ENCODE measurements at regions not wholly inside any gene's neighbourhood (a gene's known extent, or its start where the extent isn't known, plus 50 kb on each side); places are given as distances from the start of the nearest gene placed in this dataset.
"Not testable (repeated sequence)": the region's sequence is repeated elsewhere in the genome, so short reads cannot be mapped to it uniquely, and the experiment has no call there.

GRCh38 chr10:33956322-33956721, 621.9 kb upstream of the NRP1 start:
- WGBS: 93% methylated on average over 4 of the region's 4 CpGs
- not testable (repeated sequence) for H3K4me1 ChIP-seq (ENCODE audit: insufficient read depth, low read length); H3K9me3 ChIP-seq (ENCODE audit: insufficient read depth, low read depth, low read length); H3K27me3 ChIP-seq (ENCODE audit: insufficient read depth, low read length); H3K9ac ChIP-seq (ENCODE audit: low read depth, low read length); H3K4me3 ChIP-seq (ENCODE audit: low read length); H3K27ac ChIP-seq (ENCODE audit: low read depth, low read length); H3K36me3 ChIP-seq (ENCODE audit: insufficient read depth, low read length)

- Histone ChIP-seq H3K36me3 (ENCODE audit: insufficient read depth, low read length) (no peaks in the 10 kb centered on the region), H3K27me3 (ENCODE audit: insufficient read depth, low read length) (no peaks in the 10 kb centered on the region), H3K9me3 (ENCODE audit: insufficient read depth, low read depth, low read length) (no peaks in the 10 kb centered on the region), H3K9ac (ENCODE audit: low read depth, low read length) (no peak overlapping the region), H3K4me1 (ENCODE audit: insufficient read depth, low read length) (no peaks in the 10 kb centered on the region), H3K27ac (ENCODE audit: low read depth, low read length) (no peak overlapping the region), H3K4me3 (ENCODE audit: low read length) (no peak overlapping the region)
- WGBS: 100% methylated on average over 1 of the region's 1 CpG
Observed at GRCh38 chr10:33955676-33956075, 621.2 kb upstream of the NRP1 start.

GRCh38 chr10:33952692-33953360, 618.4 kb upstream of the NRP1 start:
- H3K27me3 ChIP-seq (ENCODE audit: insufficient read depth, low read length): no peaks in the 10 kb centered on the region
- H3K9ac ChIP-seq (ENCODE audit: low read depth, low read length): no peak overlapping the region
- 97% methylated on average over 7 of the region's 8 CpGs for WGBS
- H3K4me3 ChIP-seq (ENCODE audit: low read length): no peak overlapping the region
- no peaks in the 10 kb centered on the region for H3K9me3 ChIP-seq (ENCODE audit: insufficient read depth, low read depth, low read length)
- H3K27ac ChIP-seq (ENCODE audit: low read depth, low read length): no peak overlapping the region
- H3K4me1 ChIP-seq (ENCODE audit: insufficient read depth, low read length): no peaks in the 10 kb centered on the region
- no peaks in the 10 kb centered on the region for H3K36me3 ChIP-seq (ENCODE audit: insufficient read depth, low read length)

- no peak overlapping the region for H3K4me3 ChIP-seq (ENCODE audit: low read length)
- H3K9ac ChIP-seq (ENCODE audit: low read depth, low read length): no peak overlapping the region
- 0 out of 2 replicates have a peak, but pooled peaks cover 6% of the 10 kb centered on the region for H3K9me3 ChIP-seq (ENCODE audit: insufficient read depth, low read depth, low read length)
- no peaks in the 10 kb centered on the region for H3K4me1 ChIP-seq (ENCODE audit: insufficient read depth, low read length)
- H3K27me3 ChIP-seq (ENCODE audit: insufficient read depth, low read length): no peaks in the 10 kb centered on the region
- WGBS: 87% methylated on average over 1 of the region's 1 CpG
- no peak overlapping the region for H3K27ac ChIP-seq (ENCODE audit: low read depth, low read length)
- no peaks in the 10 kb centered on the region for H3K36me3 ChIP-seq (ENCODE audit: insufficient read depth, low read length)
Observed at GRCh38 chr10:33950206-33950605, 615.7 kb upstream of the NRP1 start.

- Histone ChIP-seq H3K9ac (ENCODE audit: low read depth, low read length) (no peak overlapping the region), H3K4me1 (ENCODE audit: insufficient read depth, low read length) (no peaks in the 10 kb centered on the region), H3K36me3 (ENCODE audit: insufficient read depth, low read length) (no peaks in the 10 kb centered on the region), H3K27me3 (ENCODE audit: insufficient read depth, low read length) (no peaks in the 10 kb centered on the region), H3K9me3 (ENCODE audit: insufficient read depth, low read depth, low read length) (0 out of 2 replicates have a peak, but pooled peaks cover 10% of the 10 kb centered on the region), H3K27ac (ENCODE audit: low read depth, low read length) (no peak overlapping the region), H3K4me3 (ENCODE audit: low read length) (no peak overlapping the region)
- 90% methylated on average over 5 of the region's 5 CpGs for WGBS
Observed at GRCh38 chr10:33947544-33947943, 613.1 kb upstream of the NRP1 start.

- 100% methylated on average over 1 of the region's 1 CpG for WGBS
- Histone ChIP-seq H3K27ac (ENCODE audit: low read depth, low read length) (no peak overlapping the region), H3K4me1 (ENCODE audit: insufficient read depth, low read length) (no peaks in the 10 kb centered on the region), H3K9ac (ENCODE audit: low read depth, low read length) (no peak overlapping the region), H3K27me3 (ENCODE audit: insufficient read depth, low read length) (no peaks in the 10 kb centered on the region), H3K36me3 (ENCODE audit: insufficient read depth, low read length) (no peaks in the 10 kb centered on the region), H3K4me3 (ENCODE audit: low read length) (no peak overlapping the region), H3K9me3 (ENCODE audit: insufficient read depth, low read depth, low read length) (0 out of 2 replicates have a peak, but pooled peaks cover 10% of the 10 kb centered on the region)
Observed at GRCh38 chr10:33945051-33945450, 610.6 kb upstream of the NRP1 start.

- H3K27me3 ChIP-seq (ENCODE audit: insufficient read depth, low read length): no peaks in the 10 kb centered on the region
- peaks cover 7% of the 10 kb centered on the region for H3K4me1 ChIP-seq (ENCODE audit: insufficient read depth, low read length)
- no peak overlapping the region for H3K9ac ChIP-seq (ENCODE audit: low read depth, low read length)
- no peak overlapping the region for H3K27ac ChIP-seq (ENCODE audit: low read depth, low read length)
- H3K36me3 ChIP-seq (ENCODE audit: insufficient read depth, low read length): no peaks in the 10 kb centered on the region
- 89% methylated on average over 6 of the region's 6 CpGs for WGBS
- H3K4me3 ChIP-seq (ENCODE audit: low read length): no peak overlapping the region
- H3K9me3 ChIP-seq (ENCODE audit: insufficient read depth, low read depth, low read length): 0 out of 2 replicates have a peak, but pooled peaks cover 10% of the 10 kb centered on the region
Observed at GRCh38 chr10:33942508-33942907, 608.0 kb upstream of the NRP1 start.

GRCh38 chr10:33939892-33940291, 605.4 kb upstream of the NRP1 start:
- no peak overlapping the region for H3K9ac ChIP-seq (ENCODE audit: low read depth, low read length)
- H3K36me3 ChIP-seq (ENCODE audit: insufficient read depth, low read length): no peaks in the 10 kb centered on the region
- no peak overlapping the region for H3K27ac ChIP-seq (ENCODE audit: low read depth, low read length)
- 83% methylated on average over 3 of the region's 3 CpGs for WGBS
- 0 out of 2 replicates have a peak, but pooled peaks cover 2% of the 10 kb centered on the region for H3K9me3 ChIP-seq (ENCODE audit: insufficient read depth, low read depth, low read length)
- H3K4me1 ChIP-seq (ENCODE audit: insufficient read depth, low read length): peaks cover 14% of the 10 kb centered on the region
- H3K4me3 ChIP-seq (ENCODE audit: low read length): no peak overlapping the region
- H3K27me3 ChIP-seq (ENCODE audit: insufficient read depth, low read length): no peaks in the 10 kb centered on the region

GRCh38 chr10:33939410-33939809, 604.9 kb upstream of the NRP1 start:
- no peaks in the 10 kb centered on the region for H3K27me3 ChIP-seq (ENCODE audit: insufficient read depth, low read length)
- H3K4me3 ChIP-seq (ENCODE audit: low read length): no peak overlapping the region
- no peaks in the 10 kb centered on the region for H3K9me3 ChIP-seq (ENCODE audit: insufficient read depth, low read depth, low read length)
- 95% methylated on average over 4 of the region's 4 CpGs for WGBS
- no peaks in the 10 kb centered on the region for H3K36me3 ChIP-seq (ENCODE audit: insufficient read depth, low read length)
- H3K27ac ChIP-seq (ENCODE audit: low read depth, low read length): no peak overlapping the region
- H3K9ac ChIP-seq (ENCODE audit: low read depth, low read length): no peak overlapping the region
- H3K4me1 ChIP-seq (ENCODE audit: insufficient read depth, low read length): peaks cover 14% of the 10 kb centered on the region

- H3K9me3 ChIP-seq (ENCODE audit: insufficient read depth, low read depth, low read length): no peaks in the 10 kb centered on the region
- no peak overlapping the region for H3K27ac ChIP-seq (ENCODE audit: low read depth, low read length)
- no peak overlapping the region for H3K9ac ChIP-seq (ENCODE audit: low read depth, low read length)
- no peaks in the 10 kb centered on the region for H3K27me3 ChIP-seq (ENCODE audit: insufficient read depth, low read length)
- peaks cover 14% of the 10 kb centered on the region for H3K4me1 ChIP-seq (ENCODE audit: insufficient read depth, low read length)
- no peaks in the 10 kb centered on the region for H3K36me3 ChIP-seq (ENCODE audit: insufficient read depth, low read length)
- WGBS: 91% methylated on average over 3 of the region's 3 CpGs
- H3K4me3 ChIP-seq (ENCODE audit: low read length): no peak overlapping the region
Observed at GRCh38 chr10:33938001-33938400, 603.5 kb upstream of the NRP1 start.

GRCh38 chr10:33937036-33937730, 602.7 kb upstream of the NRP1 start:
- Histone ChIP-seq H3K4me3 (ENCODE audit: low read length) (no peak overlapping the region), H3K27me3 (ENCODE audit: insufficient read depth, low read length) (no peaks in the 10 kb centered on the region), H3K36me3 (ENCODE audit: insufficient read depth, low read length) (no peaks in the 10 kb centered on the region), H3K9me3 (ENCODE audit: insufficient read depth, low read depth, low read length) (no peaks in the 10 kb centered on the region), H3K4me1 (ENCODE audit: insufficient read depth, low read length) (peaks cover 14% of the 10 kb centered on the region), H3K27ac (ENCODE audit: low read depth, low read length) (no peak overlapping the region), H3K9ac (ENCODE audit: low read depth, low read length) (no peak overlapping the region)
- 86% methylated on average over 15 of the region's 15 CpGs for WGBS
